ENCODE measurements at regions not wholly inside any gene's neighbourhood (a gene's known extent, or its start where the extent isn't known, plus 50 kb on each side); places are given as distances from the start of the nearest gene placed in this dataset.

GRCh38 chr15:89004726-89005030, 83.6 kb upstream of the ABHD2 start:
- TF ChIP-seq CTCF (IDR thresholded peaks at IDR 0.05) (no peak), POLR2A (IDR thresholded peaks at IDR 0.05) (no peak)

Measured in Peyer's patch (tissue), 4 donors.